IMR-90 (cell line): ENCODE measurements at regions not wholly inside any gene's neighbourhood (a gene's known extent, or its start where the extent isn't known, plus 50 kb on each side); places are given as distances from the start of the nearest gene placed in this dataset.

Source experiments
- ATAC-seq: fragments of 200-7000 bp; cut with Tn5 transposase; 2 replicates; pipeline ENCODE4 v1.9.1; 2020; ENCODE audit warnings: low read depth, mild to moderate bottlenecking, moderate library complexity
- BruUV-seq: library from RNA; stranded (reverse); fragments of 400-500 nt; replicated peaks from 2 replicates; lab custom pipeline; 2021; lab: Mats Ljungman, UMichigan
- CTCF ChIA-PET: fragments of 300-600 bp; formaldehyde crosslinking; extraction: SDS; loops from one replicate; lab custom pipeline; 2021; ENCODE audit warnings: antibody characterized with exemption; lab: Yijun Ruan, JAX
- POLR2A ChIA-PET: fragments of 300-600 bp; sonication (Branson Sonifier 250); formaldehyde crosslinking; loops from one replicate; lab custom pipeline; 2022; ENCODE audit warnings: antibody characterized with exemption; ENCODE audit not compliant: unreplicated experiment; lab: Charles Lee
- DNase-seq: peaks from one replicate; pipeline ENCODE4 v3.0.0; 2013
- H2AFZ ChIP-seq: replicated peaks from 2 replicates; pipeline ENCODE3; 2013; ENCODE audit warnings: low read length, mild to moderate bottlenecking; ENCODE audit not compliant: poor library complexity
- H2AK5ac ChIP-seq: 2 replicates; pipeline ENCODE4 v1.6.1; 2013; ENCODE audit warnings: low read depth, low read length, inconsistent platforms
- H2AK9ac ChIP-seq: replicated peaks from 2 replicates; pipeline ENCODE3; 2013; ENCODE audit warnings: mild to moderate bottlenecking, low read depth, low read length, moderate library complexity; ENCODE audit not compliant: poor library complexity
- H2BK120ac ChIP-seq: 2 replicates; pipeline ENCODE4 v1.6.1; 2013; ENCODE audit warnings: low read depth, low read length, inconsistent platforms
- H2BK15ac ChIP-seq: 3 replicates; pipeline ENCODE4 v1.6.1; 2013; ENCODE audit warnings: low read depth, low read length, inconsistent platforms
- H2BK20ac ChIP-seq: 2 replicates; pipeline ENCODE4 v1.6.1; 2013; ENCODE audit warnings: low read depth, mild to moderate bottlenecking, inconsistent platforms, low read length, moderate library complexity
- H2BK5ac ChIP-seq: 2 replicates; pipeline ENCODE4 v1.6.1; 2013; ENCODE audit warnings: mild to moderate bottlenecking, low read depth, low read length, inconsistent platforms; ENCODE audit not compliant: poor library complexity, severe bottlenecking
- H3K14ac ChIP-seq: replicated peaks from 2 replicates; pipeline ENCODE4 v1.6.1; 2013; ENCODE audit warnings: low read depth, low read length, inconsistent platforms
- H3K18ac ChIP-seq: 2 replicates; pipeline ENCODE4 v1.6.1; 2013; ENCODE audit warnings: low read depth, low read length, control low read depth
- H3K23ac ChIP-seq: 2 replicates; pipeline ENCODE4 v1.6.1; 2013; ENCODE audit warnings: low read depth, low read length, inconsistent platforms
- H3K27ac ChIP-seq: 2 replicates; pipeline ENCODE4 v1.5.1; 2013; ENCODE audit warnings: mild to moderate bottlenecking, control low read depth, low read length; ENCODE audit not compliant: insufficient read depth
- H3K27me3 ChIP-seq: 2 replicates; pipeline ENCODE4 v1.6.1; 2013; ENCODE audit warnings: low read length; ENCODE audit not compliant: control insufficient read depth, insufficient read depth
- H3K36me3 ChIP-seq: 2 replicates; pipeline ENCODE4 v1.6.1; 2013; ENCODE audit warnings: low read length, mixed read lengths; ENCODE audit not compliant: control insufficient read depth, insufficient read depth
- H3K4ac ChIP-seq: 2 replicates; pipeline ENCODE4 v1.6.1; 2013; ENCODE audit warnings: low read depth, low read length, inconsistent platforms
- H3K4me1 ChIP-seq: 2 replicates; pipeline ENCODE4 v1.6.1; 2013; ENCODE audit warnings: low read length, mixed read lengths; ENCODE audit not compliant: control insufficient read depth, insufficient read depth
- H3K4me2 ChIP-seq: 2 replicates; pipeline ENCODE4 v1.6.1; 2013; ENCODE audit warnings: low read depth, mild to moderate bottlenecking, control low read depth, low read length, moderate library complexity
- H3K4me3 ChIP-seq: 2 replicates; pipeline ENCODE4 v1.5.1; 2013; ENCODE audit warnings: low read depth, mild to moderate bottlenecking, control low read depth, low read length, moderate library complexity; ENCODE audit not compliant: insufficient read depth
- H3K56ac ChIP-seq: 2 replicates; pipeline ENCODE4 v1.6.1; 2013; ENCODE audit warnings: low read length, inconsistent platforms; ENCODE audit not compliant: insufficient read depth; ENCODE audit errors: extremely low read depth
- H3K79me1 ChIP-seq, 2 experiments: 2 replicates each; pipeline ENCODE4 v1.6.1; 2013; ENCODE audit warnings: low read length in 2 of 2, inconsistent platforms in 1 of 2, low read depth in 1 of 2
- H3K9ac ChIP-seq: 2 replicates; pipeline ENCODE4 v1.6.1; 2013; ENCODE audit warnings: low read depth, low read length, control low read depth
- H3K9me1 ChIP-seq: 2 replicates; pipeline ENCODE4 v1.6.1; 2013; ENCODE audit warnings: low read length, inconsistent platforms; ENCODE audit not compliant: insufficient read depth
- H3K9me3 ChIP-seq: 2 replicates; pipeline ENCODE4 v1.6.1; 2013; ENCODE audit warnings: low read length; ENCODE audit not compliant: control insufficient read depth, insufficient read depth
- H4K20me1 ChIP-seq: 2 replicates; pipeline ENCODE4 v1.6.1; 2013; ENCODE audit warnings: low read length, inconsistent platforms; ENCODE audit not compliant: insufficient read depth
- H4K5ac ChIP-seq: 2 replicates; pipeline ENCODE4 v1.6.1; 2013; ENCODE audit warnings: mild to moderate bottlenecking, low read depth, low read length, control low read depth
- H4K8ac ChIP-seq, 2 experiments: 2 replicates each; pipeline ENCODE4 v1.6.1; 2013; ENCODE audit warnings: low read depth in 2 of 2, low read length in 2 of 2, control low read depth in 1 of 2, inconsistent platforms in 1 of 2
- H4K91ac ChIP-seq: 2 replicates; pipeline ENCODE4 v1.6.1; 2013; ENCODE audit warnings: low read depth, low read length, inconsistent platforms; ENCODE audit not compliant: insufficient read depth
- BHLHE40 ChIP-seq: fragments of 150-350 bp; IDR thresholded peaks from 2 replicates; pipeline ENCODE4 v1.6.1; 2016; ENCODE audit warnings: mild to moderate bottlenecking, low read depth, low read length
- CEBPB ChIP-seq: IDR thresholded peaks from 2 replicates; pipeline ENCODE4 v1.6.1; 2012; ENCODE audit warnings: low read depth, low read length, improper control_type of control experiment
- CHD1 ChIP-seq: IDR thresholded peaks from 2 replicates; pipeline ENCODE4 v1.6.1; 2012; ENCODE audit warnings: low read depth, low read length, improper control_type of control experiment
- CTCF ChIP-seq: conservative IDR thresholded peaks from 2 replicates; pipeline ENCODE4 v1.5.1; 2012; ENCODE audit warnings: mild to moderate bottlenecking, low read depth, low read length, improper control_type of control experiment
- ELK1 ChIP-seq: fragments of 150-350 bp; IDR thresholded peaks from 2 replicates; pipeline ENCODE4 v1.6.1; 2016; ENCODE audit warnings: low read depth, mild to moderate bottlenecking, low read length, moderate library complexity, borderline replicate concordance
- MAFK ChIP-seq: IDR thresholded peaks from 2 replicates; pipeline ENCODE4 v1.6.1; 2012; ENCODE audit warnings: low read depth, low read length, improper control_type of control experiment
- MAZ ChIP-seq: IDR thresholded peaks from 2 replicates; pipeline ENCODE4 v1.6.1; 2012; ENCODE audit warnings: low read depth, mild to moderate bottlenecking, low read length, improper control_type of control experiment, moderate library complexity, borderline replicate concordance
- MXI1 ChIP-seq: IDR thresholded peaks from 2 replicates; pipeline ENCODE4 v1.6.1; 2012; ENCODE audit warnings: low read depth, mild to moderate bottlenecking, low read length, moderate library complexity, borderline replicate concordance
- NFE2L2 ChIP-seq: fragments of 150-350 bp; IDR thresholded peaks from 2 replicates; pipeline ENCODE4 v1.6.1; 2016; ENCODE audit warnings: low read depth, mild to moderate bottlenecking, low read length
- POLR2A ChIP-seq: IDR thresholded peaks from 2 replicates; pipeline ENCODE4 v1.6.1; 2012; ENCODE audit warnings: mild to moderate bottlenecking, low read depth, low read length
- RAD21 ChIP-seq: IDR thresholded peaks from 2 replicates; pipeline ENCODE4 v1.6.1; 2012; ENCODE audit warnings: low read length, improper control_type of control experiment
- RCOR1 ChIP-seq: IDR thresholded peaks from 2 replicates; pipeline ENCODE4 v1.6.1; 2012; ENCODE audit warnings: mild to moderate bottlenecking, low read length, improper control_type of control experiment; ENCODE audit not compliant: insufficient replicate concordance
- RFX5 ChIP-seq: IDR thresholded peaks from 2 replicates; pipeline ENCODE4 v1.8.0; 2012; ENCODE audit warnings: low read depth, mild to moderate bottlenecking, low read length, moderate library complexity
- SMC3 ChIP-seq: fragments of 150-350 bp; IDR thresholded peaks from 2 replicates; pipeline ENCODE4 v1.6.1; 2016; ENCODE audit warnings: low read depth, mild to moderate bottlenecking, antibody characterized with exemption, low read length, moderate library complexity
- USF2 ChIP-seq: fragments of 150-350 bp; IDR thresholded peaks from 2 replicates; pipeline ENCODE4 v1.6.1; 2017; ENCODE audit warnings: mild to moderate bottlenecking, antibody characterized with exemption, low read length, low read depth
- WGBS, 2 experiments: methylation state at CpG; one replicate each; pipeline versions ENCODE4 v1.1.5 to v1.1.7; 2013; ENCODE audit warnings: missing lambda C conversion rate in 2 of 2; ENCODE audit not compliant: insufficient read length in 1 of 2; ENCODE audit errors: extremely low coverage in 2 of 2; 5-methylcytosine and 5-hydroxymethylcytosine counted together
- dilution Hi-C: fragments of 300-500 bp; cut with HindIII; formaldehyde crosslinking; loops from one replicate; pipeline ENCODE4 v1.14.3; 2018; ENCODE audit warnings: low sequenced_read_pairs; ENCODE audit not compliant: unreplicated experiment
- in situ Hi-C: fragments of 300-500 bp; cut with MboI; formaldehyde crosslinking; loops from 3 replicates; pipeline ENCODE4 v1.14.3; 2019; ENCODE audit warnings: low sequenced_read_pairs, inconsistent platforms, mixed read lengths
- intact Hi-C: fragments of 100-400 bp; cut with micrococcal nuclease; formaldehyde crosslinking; loops from 2 replicates; pipeline ENCODE4 v1.10.0; 2022

- Histone ChIP-seq H3K27me3 (no peaks in the 10 kb centered on the region), H3K14ac (no peak overlapping the region), H2BK5ac (no peak overlapping the region), H3K4me1 (no peaks in the 10 kb centered on the region), H3K9me1 (no peaks in the 10 kb centered on the region), H4K8ac (no peak overlapping the region), H3K18ac (no peak overlapping the region), H3K79me1 (no peaks in the 10 kb centered on the region), H2AK5ac (no peak overlapping the region), H2BK20ac (no peak overlapping the region), H3K4me2 (no peak overlapping the region), H2BK120ac (no peak overlapping the region), H3K56ac (no peak overlapping the region), H3K9ac (no peak overlapping the region), H2AK9ac (no peak overlapping the region), H2AFZ (no peak overlapping the region), H3K27ac (no peak overlapping the region), H3K4me3 (no peak overlapping the region), H3K9me3 (no peaks in the 10 kb centered on the region), H3K4ac (no peak overlapping the region), H4K20me1 (no peaks in the 10 kb centered on the region), H2BK15ac (no peak overlapping the region), H3K36me3 (no peaks in the 10 kb centered on the region), H4K5ac (no peak overlapping the region), H3K23ac (no peak overlapping the region), H4K91ac (no peak overlapping the region)
- no TSS peak for BruUV-seq
- intact Hi-C loops (no loop called here), dilution Hi-C loops (no loop called here), in situ Hi-C loops (no loop called here)
- CTCF ChIA-PET, result no interaction called here
- ATAC-seq (no peak), DNase-seq (no peak)
- no peak for TF ChIP-seq RAD21
- TF ChIP-seq CEBPB, result no peak
- no peak for TF ChIP-seq CHD1
- TF ChIP-seq BHLHE40, result no peak
- TF ChIP-seq MAFK, result no peak
- TF ChIP-seq POLR2A, result no peak
- TF ChIP-seq CTCF, result no peak
- no peak for TF ChIP-seq RCOR1
- no peak for TF ChIP-seq SMC3
- no peak for TF ChIP-seq MAZ
- no peak for TF ChIP-seq RFX5
- no peak for TF ChIP-seq ELK1
- TF ChIP-seq MXI1, result no peak
- no peak for TF ChIP-seq USF2
- TF ChIP-seq NFE2L2, result no peak
- WGBS, 2 experiments, result 74% methylated on average over 3 of the region's 9 CpGs; no CpG with 5 or more reads in 1 of the 2 experiments
- POLR2A ChIA-PET, result no interaction called here
Measured at GRCh38 chr4:114472269-114473032, 126.2 kb upstream of the UGT8 start.
